Upper lobe of left lung (tissue), 6 donors: ENCODE measurements at regions not wholly inside any gene's neighbourhood (a gene's known extent, or its start where the extent isn't known, plus 50 kb on each side); places are given as distances from the start of the nearest gene placed in this dataset.

ENCODE experiments used
- ATAC-seq, 2 donors: fragments of 200-7000 bp; cut with Tn5 transposase; one replicate each; pipeline ENCODE4 v1.9.1; 2022; ENCODE audit warnings: mild to moderate bottlenecking in 2 of 2, moderate library complexity in 2 of 2; ENCODE audit not compliant: low FRiP score in 2 of 2
- DNase-seq, 2 donors: peaks; one replicate each; pipeline ENCODE4 v3.0.0-alpha.2; 2019 to 2020
- H3K27ac ChIP-seq, 4 donors: fragments of 200-600 bp; sonication (generic); one replicate each; pipeline ENCODE4 v1.5.1; 2016 to 2019
- H3K27me3 ChIP-seq, 4 donors: fragments of 200-600 bp; sonication (generic); one replicate each; pipeline ENCODE4 v1.5.1; 2017 to 2019
- H3K36me3 ChIP-seq, 4 donors: fragments of 200-600 bp; sonication (generic); one replicate each; pipeline ENCODE4 v1.5.1; 2016 to 2019
- H3K4me1 ChIP-seq, 4 donors: fragments of 200-600 bp; sonication (generic); one replicate each; pipeline ENCODE4 v1.5.1; 2018 to 2019
- H3K4me3 ChIP-seq, 4 donors: fragments of 200-600 bp; sonication (generic); one replicate each; pipeline ENCODE4 v1.5.1; 2017 to 2019; ENCODE audit warnings: mild to moderate bottlenecking in 2 of 4, moderate library complexity in 1 of 4
- H3K9me3 ChIP-seq, 4 donors: fragments of 200-600 bp; sonication (generic); one replicate each; pipeline ENCODE4 v1.5.1; 2018 to 2019
- EP300 ChIP-seq, 4 donors: sonication (generic); formaldehyde crosslinking; IDR thresholded peaks; one replicate each; pipeline ENCODE4 v1.5.1; 2017; ENCODE audit warnings: antibody characterized with exemption in 4 of 4, control low read depth in 2 of 4
- POLR2A ChIP-seq, 4 donors: fragments of 450-650 bp; IDR thresholded peaks; one replicate each; pipeline ENCODE4 v1.5.1; 2016 to 2017; ENCODE audit warnings: antibody characterized with exemption in 4 of 4, mild to moderate bottlenecking in 2 of 4
- POLR2AphosphoS5 ChIP-seq, 2 donors: sonication (generic); formaldehyde crosslinking; IDR thresholded peaks; one replicate each; pipeline ENCODE4 v1.5.1; 2017; ENCODE audit warnings: antibody characterized with exemption in 2 of 2
- WGBS, 2 donors: methylation state at CpG; one replicate each; pipeline ENCODE4 v1.1.5; 2017 to 2018; 5-methylcytosine and 5-hydroxymethylcytosine counted together
- TF ChIP-seq, protein P1 (sequence below), 6 experiments: fragments of 450-650 bp in 4 of 6; fragments of 200-600 bp in 2 of 6; sonication (generic) in 2 of 6; IDR thresholded peaks; one replicate each; pipeline ENCODE4 v1.5.1; 2016 to 2019; ENCODE audit warnings: antibody characterized with exemption in 6 of 6
- donor health status: DM: no; HTN: no; CAD: no; lungs with moderate emphysema.
- donor health status: DM: no; HTN: yes; CAD: no; lungs with severe emphysema.

DNA sequence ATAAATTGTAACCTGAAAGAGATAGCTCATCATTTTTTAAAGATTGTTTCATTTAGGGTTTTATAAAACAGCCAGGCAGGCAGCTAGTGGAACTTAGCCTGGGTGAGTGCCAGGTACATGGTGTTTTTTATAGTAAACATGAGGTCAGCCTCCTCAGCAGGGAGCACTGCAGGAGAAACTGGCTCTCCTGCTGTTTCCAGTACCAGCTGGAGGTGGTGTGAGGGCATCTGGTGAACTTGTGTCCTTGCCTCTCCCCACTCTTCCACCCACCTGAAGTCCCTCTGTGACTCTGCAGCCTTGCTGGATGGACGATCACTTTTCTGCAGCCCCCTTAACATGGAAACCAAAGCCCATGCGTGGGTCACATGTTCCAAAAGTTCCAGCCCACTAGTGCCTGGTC is 128.4 kb downstream of the FAM174B start:
- ATAC-seq = no peak
- no peaks in the 10 kb centered on the region for H3K27me3 ChIP-seq
- no peak overlapping the region for H3K27ac ChIP-seq
- no peaks in the 10 kb centered on the region for H3K9me3 ChIP-seq
- peak in 1 of 2 donors; percentile 39 for DNase-seq
- 83 to 90% methylated on average over 2 of the region's 2 CpGs for WGBS, 2 donors
- H3K4me1 ChIP-seq = no peaks in the 10 kb centered on the region
- H3K36me3 ChIP-seq = no peaks in the 10 kb centered on the region
- TF ChIP-seq EP300 (IDR thresholded peaks at IDR 0.05) (peak in 1 of 4 donors; percentile 20), POLR2A (IDR thresholded peaks at IDR 0.05) (no peak)
- H3K4me3 ChIP-seq = no peak overlapping the region

DNA sequence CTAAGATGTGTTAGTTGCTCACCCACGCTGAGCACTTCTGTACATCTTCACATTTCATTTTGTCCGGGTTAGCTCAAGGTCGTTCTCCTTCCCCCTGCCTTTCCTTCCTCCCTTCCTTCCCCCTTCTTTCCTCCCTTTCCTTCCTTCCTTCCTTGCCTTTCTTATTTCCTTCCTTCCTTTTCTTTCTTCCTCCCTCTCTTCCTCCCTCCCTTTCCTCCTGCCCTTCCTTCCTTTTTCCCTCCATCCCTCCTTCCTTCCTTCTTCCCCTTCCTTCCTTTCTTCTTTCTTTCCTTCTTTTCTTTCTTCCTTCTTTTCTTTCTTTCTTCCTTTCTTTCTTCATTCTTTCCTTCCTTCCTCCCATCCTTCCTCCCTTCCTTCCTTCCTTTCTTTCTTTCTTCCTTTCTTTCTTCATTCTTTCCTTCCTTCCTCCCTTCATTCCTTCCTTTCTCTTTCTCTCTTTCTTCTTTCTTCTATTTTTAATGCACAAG is 129.8 kb downstream of the FAM174B start:
- Histone ChIP-seq H3K4me3 (no peak overlapping the region), H3K27ac (no peak overlapping the region), H3K27me3 (no peaks in the 10 kb centered on the region), H3K36me3 (no peaks in the 10 kb centered on the region), H3K4me1 (peaks cover 0 to 6% (median 0%) of the 10 kb centered on the region in 4 donors), H3K9me3 (no peaks in the 10 kb centered on the region)
- WGBS, 2 donors = 51 to 81% methylated on average over 3 of the region's 3 CpGs
- ATAC-seq (no peak), DNase-seq (no peak)
- TF ChIP-seq POLR2A (IDR thresholded peaks at IDR 0.05) = no peak
- TF ChIP-seq POLR2AphosphoS5 (IDR thresholded peaks at IDR 0.05) = no peak
- TF ChIP-seq, protein P1, sequence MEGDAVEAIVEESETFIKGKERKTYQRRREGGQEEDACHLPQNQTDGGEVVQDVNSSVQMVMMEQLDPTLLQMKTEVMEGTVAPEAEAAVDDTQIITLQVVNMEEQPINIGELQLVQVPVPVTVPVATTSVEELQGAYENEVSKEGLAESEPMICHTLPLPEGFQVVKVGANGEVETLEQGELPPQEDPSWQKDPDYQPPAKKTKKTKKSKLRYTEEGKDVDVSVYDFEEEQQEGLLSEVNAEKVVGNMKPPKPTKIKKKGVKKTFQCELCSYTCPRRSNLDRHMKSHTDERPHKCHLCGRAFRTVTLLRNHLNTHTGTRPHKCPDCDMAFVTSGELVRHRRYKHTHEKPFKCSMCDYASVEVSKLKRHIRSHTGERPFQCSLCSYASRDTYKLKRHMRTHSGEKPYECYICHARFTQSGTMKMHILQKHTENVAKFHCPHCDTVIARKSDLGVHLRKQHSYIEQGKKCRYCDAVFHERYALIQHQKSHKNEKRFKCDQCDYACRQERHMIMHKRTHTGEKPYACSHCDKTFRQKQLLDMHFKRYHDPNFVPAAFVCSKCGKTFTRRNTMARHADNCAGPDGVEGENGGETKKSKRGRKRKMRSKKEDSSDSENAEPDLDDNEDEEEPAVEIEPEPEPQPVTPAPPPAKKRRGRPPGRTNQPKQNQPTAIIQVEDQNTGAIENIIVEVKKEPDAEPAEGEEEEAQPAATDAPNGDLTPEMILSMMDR (IDR thresholded peaks at IDR 0.05) = no peak
- TF ChIP-seq EP300 (IDR thresholded peaks at IDR 0.05) = no peak

GRCh38 chr15:92524874-92525565 is 130.6 kb downstream of the FAM174B start:
- no peaks in the 10 kb centered on the region for H3K9me3 ChIP-seq
- H3K4me3 ChIP-seq = no peak overlapping the region
- 82 to 84% methylated on average over 7 of the region's 7 CpGs for whole genome bisulfite sequencing, 2 donors
- H3K4me1 ChIP-seq = peaks cover 0 to 6% (median 0%) of the 10 kb centered on the region in 4 donors
- H3K27ac ChIP-seq = no peak overlapping the region
- no peaks in the 10 kb centered on the region for H3K36me3 ChIP-seq
- H3K27me3 ChIP-seq = no peaks in the 10 kb centered on the region
- ATAC-seq = no peak
- TF ChIP-seq EP300 (IDR thresholded peaks at IDR 0.05) (no peak), POLR2A (IDR thresholded peaks at IDR 0.05) (no peak), POLR2AphosphoS5 (IDR thresholded peaks at IDR 0.05) (no peak)
- TF ChIP-seq, protein P1 (IDR thresholded peaks at IDR 0.05) = no peak
- no peak for DNase-seq

DNA sequence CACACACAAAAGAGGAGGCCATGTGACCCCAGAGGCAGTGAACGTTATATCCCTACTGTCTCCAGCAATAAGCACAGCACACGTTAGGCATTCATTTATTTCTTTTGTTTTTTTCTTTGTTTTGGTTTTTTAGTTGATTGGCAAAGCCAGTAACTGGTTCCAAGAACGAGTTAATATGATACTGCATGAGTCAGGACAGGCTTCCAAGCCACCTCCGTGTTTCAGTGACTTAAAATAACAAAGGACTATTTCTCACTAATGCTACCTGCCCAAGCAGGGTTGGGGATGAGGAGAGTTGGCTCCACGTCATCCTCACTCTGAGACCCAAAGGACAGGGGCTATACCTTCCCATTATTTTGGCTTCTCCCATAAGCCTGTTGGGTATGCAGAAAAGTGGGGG is 130.5 kb downstream of the ST8SIA2 start:
- Histone ChIP-seq H3K27me3 (no peaks in the 10 kb centered on the region), H3K4me1 (peaks cover 0 to 6% (median 0%) of the 10 kb centered on the region in 4 donors), H3K36me3 (no peaks in the 10 kb centered on the region), H3K4me3 (no peak overlapping the region), H3K9me3 (no peaks in the 10 kb centered on the region), H3K27ac (no peak overlapping the region)
- WGBS, 2 donors = 73 to 84% methylated on average over 5 of the region's 5 CpGs
- no peak for DNase-seq
- TF ChIP-seq, protein P1 (IDR thresholded peaks at IDR 0.05) = no peak
- TF ChIP-seq POLR2AphosphoS5 (IDR thresholded peaks at IDR 0.05) (no peak), EP300 (IDR thresholded peaks at IDR 0.05) (no peak)
- ATAC-seq = no peak

GRCh38 chr15:92523176-92523575 is 129.5 kb downstream of the ST8SIA2 start:
- H3K27ac ChIP-seq = no peak overlapping the region
- H3K36me3 ChIP-seq = no peaks in the 10 kb centered on the region
- no peak overlapping the region for H3K4me3 ChIP-seq
- ATAC-seq (no peak), DNase-seq (no peak)
- TF ChIP-seq, protein P1 (IDR thresholded peaks at IDR 0.05) = no peak
- no peak for TF ChIP-seq EP300 (IDR thresholded peaks at IDR 0.05)
- no peak for TF ChIP-seq POLR2A (IDR thresholded peaks at IDR 0.05)
- no peaks in the 10 kb centered on the region for H3K27me3 ChIP-seq
- no peaks in the 10 kb centered on the region for H3K9me3 ChIP-seq
- WGBS, 2 donors = 100% methylated on average over 2 of the region's 2 CpGs
- peaks cover 0 to 6% (median 0%) of the 10 kb centered on the region in 4 donors for H3K4me1 ChIP-seq
